Kidney (tissue), 13 donors: ENCODE measurements at regions not wholly inside any gene's neighbourhood (a gene's known extent, or its start where the extent isn't known, plus 50 kb on each side); places are given as distances from the start of the nearest gene placed in this dataset.

Experiments used
- DNase-seq, 5 donors: peaks; one replicate each; pipeline ENCODE4 v3.0.0-alpha.2; 2013 to 2020
- FAIRE-seq: peaks from 2 replicates; lab custom pipeline; 2012; peaks lifted over from hg19 to GRCh38; lab: Jason Lieb, UNC
- H3K27ac ChIP-seq, 2 donors: one replicate each; pipeline ENCODE4 v1.7.0; 2013; ENCODE audit warnings: low read depth in 2 of 2, low read length in 2 of 2, inconsistent platforms in 1 of 2
- H3K27me3 ChIP-seq: one replicate; pipeline ENCODE4 v1.7.1; 2013; ENCODE audit warnings: low read length, inconsistent platforms; ENCODE audit not compliant: control insufficient read depth, insufficient read depth
- H3K36me3 ChIP-seq, 3 donors: one replicate each; pipeline versions ENCODE4 v1.7.0 to v1.7.1; 2013; ENCODE audit warnings: low read length in 3 of 3, control low read depth in 1 of 3, inconsistent platforms in 1 of 3; ENCODE audit not compliant: insufficient read depth in 3 of 3, control insufficient read depth in 2 of 3
- H3K4me1 ChIP-seq, 3 donors: one replicate each; pipeline versions ENCODE4 v1.7.0 to v1.7.1; 2013; ENCODE audit warnings: low read length in 3 of 3, inconsistent platforms in 1 of 3, low read depth in 1 of 3; ENCODE audit not compliant: control insufficient read depth in 2 of 3, insufficient read depth in 2 of 3
- H3K4me3 ChIP-seq, 3 donors: one replicate each; pipeline versions ENCODE4 v1.7.0 to v1.8.1; 2013; ENCODE audit warnings: low read length in 3 of 3, control low read depth in 1 of 3, inconsistent platforms in 1 of 3
- H3K9ac ChIP-seq, 3 donors: one replicate each; pipeline versions ENCODE4 v1.7.0 to v1.7.1; 2013; ENCODE audit warnings: low read length in 3 of 3, control low read depth in 1 of 3, inconsistent platforms in 1 of 3
- H3K9me3 ChIP-seq, 3 donors: one replicate each; pipeline versions ENCODE4 v1.7.0 to v1.7.1; 2013; ENCODE audit warnings: low read length in 3 of 3, control low read depth in 1 of 3, inconsistent platforms in 1 of 3; ENCODE audit not compliant: control insufficient read depth in 2 of 3, insufficient read depth in 1 of 3
- intact Hi-C: fragments of 100-400 bp; cut with DNase I; formaldehyde crosslinking; loops from one replicate; pipeline ENCODE4 v1.11.1; 2022
- TF ChIP-seq, protein P1 (sequence below): IDR thresholded peaks from 3 replicates; pipeline ENCODE4 v1.5.1; 2012; ENCODE audit warnings: mild to moderate bottlenecking, moderate library complexity, borderline replicate concordance; ENCODE audit not compliant: insufficient read depth; ENCODE audit errors: extremely low read depth
- donor health status: control.
- donor health status: control.
- donor health status: control.
- donor health status: control.
- donor health status: control.
- donor health status: DM: yes; HTN: yes; CAD: no.
- donor health status: Normal renal cell carcinoma (clear cell type).

DNA sequence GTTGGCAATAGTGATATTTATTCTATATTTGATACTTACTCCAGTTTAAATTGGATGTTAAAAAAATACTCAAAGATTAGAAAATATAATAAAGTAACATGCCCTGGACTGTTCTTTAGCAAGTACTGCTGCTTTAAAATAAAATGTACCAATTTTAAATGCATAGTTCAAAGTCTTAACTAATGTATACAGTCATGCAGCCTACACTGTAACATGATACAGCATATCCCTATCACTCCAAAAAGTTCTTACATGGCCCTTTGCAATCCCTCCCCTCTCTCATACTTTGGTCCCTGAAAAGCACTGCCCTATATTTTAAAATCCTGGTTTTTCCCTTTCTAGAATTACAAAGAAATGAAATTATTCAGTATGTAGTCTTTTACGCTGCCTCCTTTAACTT, 726.6 kb downstream of the LTN1 start:
- H3K4me1 ChIP-seq = no peaks in the 10 kb centered on the region
- intact Hi-C loops = no loop called here
- TF ChIP-seq, protein P1, sequence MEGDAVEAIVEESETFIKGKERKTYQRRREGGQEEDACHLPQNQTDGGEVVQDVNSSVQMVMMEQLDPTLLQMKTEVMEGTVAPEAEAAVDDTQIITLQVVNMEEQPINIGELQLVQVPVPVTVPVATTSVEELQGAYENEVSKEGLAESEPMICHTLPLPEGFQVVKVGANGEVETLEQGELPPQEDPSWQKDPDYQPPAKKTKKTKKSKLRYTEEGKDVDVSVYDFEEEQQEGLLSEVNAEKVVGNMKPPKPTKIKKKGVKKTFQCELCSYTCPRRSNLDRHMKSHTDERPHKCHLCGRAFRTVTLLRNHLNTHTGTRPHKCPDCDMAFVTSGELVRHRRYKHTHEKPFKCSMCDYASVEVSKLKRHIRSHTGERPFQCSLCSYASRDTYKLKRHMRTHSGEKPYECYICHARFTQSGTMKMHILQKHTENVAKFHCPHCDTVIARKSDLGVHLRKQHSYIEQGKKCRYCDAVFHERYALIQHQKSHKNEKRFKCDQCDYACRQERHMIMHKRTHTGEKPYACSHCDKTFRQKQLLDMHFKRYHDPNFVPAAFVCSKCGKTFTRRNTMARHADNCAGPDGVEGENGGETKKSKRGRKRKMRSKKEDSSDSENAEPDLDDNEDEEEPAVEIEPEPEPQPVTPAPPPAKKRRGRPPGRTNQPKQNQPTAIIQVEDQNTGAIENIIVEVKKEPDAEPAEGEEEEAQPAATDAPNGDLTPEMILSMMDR = no peak
- FAIRE-seq (no peak), DNase-seq (no peak)
- H3K27me3 ChIP-seq = no peaks in the 10 kb centered on the region
- H3K36me3 ChIP-seq = no peaks in the 10 kb centered on the region
- no peak overlapping the region for H3K4me3 ChIP-seq
- no peak overlapping the region for H3K27ac ChIP-seq
- no peak overlapping the region for H3K9ac ChIP-seq
- no peaks in the 10 kb centered on the region for H3K9me3 ChIP-seq

DNA sequence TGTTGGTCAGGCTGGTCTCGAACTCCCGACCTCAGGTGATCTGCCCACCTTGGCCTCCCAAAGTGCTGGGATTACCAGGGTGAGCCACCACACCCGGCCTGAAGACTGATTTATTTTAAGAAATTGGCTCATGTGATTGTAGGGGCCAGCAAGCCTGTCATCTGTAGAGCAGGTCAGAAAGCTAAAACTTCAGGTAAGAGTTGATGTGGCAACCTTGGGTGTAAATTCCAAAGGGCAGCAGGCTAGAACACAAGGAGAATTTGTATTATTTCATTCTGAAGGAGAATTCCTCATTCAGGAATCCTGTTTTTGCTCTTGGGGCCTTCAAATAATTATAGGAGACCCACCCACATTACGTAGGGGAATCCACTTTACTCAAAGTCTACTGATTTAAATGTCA, 728.7 kb downstream of the LTN1 start:
- H3K9ac ChIP-seq = no peak overlapping the region
- no peaks in the 10 kb centered on the region for H3K9me3 ChIP-seq
- DNase-seq = no peak
- no peaks in the 10 kb centered on the region for H3K27me3 ChIP-seq
- H3K4me1 ChIP-seq = no peaks in the 10 kb centered on the region
- TF ChIP-seq, protein P1 = no peak
- H3K27ac ChIP-seq = no peak overlapping the region
- FAIRE-seq = no peak
- no peaks in the 10 kb centered on the region for H3K36me3 ChIP-seq
- H3K4me3 ChIP-seq = no peak overlapping the region
- intact Hi-C loops = no loop called here

DNA sequence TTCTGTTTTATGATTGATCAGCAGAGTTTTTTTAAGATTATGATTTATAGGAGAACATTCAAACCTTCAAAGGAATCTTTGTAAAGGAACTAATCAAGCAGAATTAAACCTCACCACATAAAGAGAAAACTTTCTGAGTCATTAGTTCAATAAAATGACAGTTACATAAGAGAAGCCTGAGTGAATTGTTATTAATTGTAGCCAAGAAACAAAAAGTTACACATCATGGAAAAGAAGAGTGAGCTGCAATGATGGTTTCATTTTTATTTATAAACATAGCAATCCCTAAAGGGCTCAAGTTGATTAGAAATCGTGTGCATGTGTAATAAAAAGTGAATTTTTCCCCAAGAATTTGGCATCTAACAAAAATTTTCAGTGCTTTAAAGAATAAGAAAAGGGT, 731.4 kb downstream of the LTN1 start:
- Histone ChIP-seq H3K27me3 (no peaks in the 10 kb centered on the region), H3K4me3 (no peak overlapping the region), H3K4me1 (peaks cover 2 to 13% (median 6%) of the 10 kb centered on the region in 3 donors), H3K9ac (no peak overlapping the region), H3K9me3 (no peaks in the 10 kb centered on the region), H3K27ac (no peak overlapping the region), H3K36me3 (no peaks in the 10 kb centered on the region)
- intact Hi-C loops = no loop called here
- DNase-seq = no peak
- TF ChIP-seq, protein P1 = no peak
- peak; percentile 87 for FAIRE-seq

DNA sequence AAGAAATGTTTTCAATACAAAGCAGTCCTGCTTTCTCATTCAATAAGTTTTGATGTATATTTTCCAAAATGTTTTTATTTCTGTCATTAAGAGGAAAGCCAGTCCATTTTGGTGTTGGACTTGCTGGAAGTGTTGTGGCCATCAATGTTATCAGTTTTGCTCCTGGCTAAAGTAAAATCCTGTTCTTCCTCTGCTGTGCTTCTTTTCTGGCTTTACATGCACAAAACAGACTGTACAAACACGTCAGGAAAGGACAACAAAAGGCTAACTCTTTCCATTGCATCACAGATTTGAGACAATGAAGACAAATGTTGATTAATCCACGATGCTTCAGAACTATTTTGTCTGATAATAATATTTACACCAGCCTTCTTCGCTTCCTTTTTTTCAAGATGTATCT, 735.4 kb downstream of the LTN1 start:
- Histone ChIP-seq H3K27me3 (no peaks in the 10 kb centered on the region), H3K4me3 (no peak overlapping the region), H3K27ac (peak overlapping the region; percentile 71 to 74), H3K9me3 (no peaks in the 10 kb centered on the region), H3K36me3 (no peaks in the 10 kb centered on the region), H3K9ac (no peak overlapping the region), H3K4me1 (peaks cover 2 to 13% (median 6%) of the 10 kb centered on the region in 3 donors)
- FAIRE-seq (no peak), DNase-seq (peak in 1 of 5 donors; percentile 27)
- intact Hi-C loops = no loop called here
- TF ChIP-seq, protein P1 = no peak
